ENCODE measurements at regions not wholly inside any gene's neighbourhood (a gene's known extent, or its start where the extent isn't known, plus 50 kb on each side); places are given as distances from the start of the nearest gene placed in this dataset.

DNA sequence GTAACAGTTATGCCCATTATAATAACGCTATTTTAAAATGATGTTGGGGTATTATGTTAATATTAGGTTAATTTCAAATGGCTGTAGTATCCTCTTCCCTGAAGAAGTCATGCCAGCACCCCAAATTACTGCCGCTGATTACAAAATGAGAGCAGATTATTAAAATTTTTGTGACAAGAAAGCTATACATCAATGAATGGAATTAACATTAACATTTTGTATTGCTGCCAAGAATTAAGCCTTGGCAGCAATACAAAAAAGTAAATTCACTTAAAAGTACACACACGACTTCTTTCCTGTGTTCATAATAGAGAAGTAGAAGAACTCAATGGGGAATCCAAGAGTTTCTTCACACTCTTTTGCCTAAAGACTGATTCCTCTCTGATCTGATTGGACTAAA lies 482.8 kb downstream of the STIM2 start:
- no peak for TF ChIP-seq POLR2AphosphoS5 (IDR thresholded peaks at IDR 0.05; ENCODE audit: low read depth, low read length)
- TF ChIP-seq, protein P1, sequence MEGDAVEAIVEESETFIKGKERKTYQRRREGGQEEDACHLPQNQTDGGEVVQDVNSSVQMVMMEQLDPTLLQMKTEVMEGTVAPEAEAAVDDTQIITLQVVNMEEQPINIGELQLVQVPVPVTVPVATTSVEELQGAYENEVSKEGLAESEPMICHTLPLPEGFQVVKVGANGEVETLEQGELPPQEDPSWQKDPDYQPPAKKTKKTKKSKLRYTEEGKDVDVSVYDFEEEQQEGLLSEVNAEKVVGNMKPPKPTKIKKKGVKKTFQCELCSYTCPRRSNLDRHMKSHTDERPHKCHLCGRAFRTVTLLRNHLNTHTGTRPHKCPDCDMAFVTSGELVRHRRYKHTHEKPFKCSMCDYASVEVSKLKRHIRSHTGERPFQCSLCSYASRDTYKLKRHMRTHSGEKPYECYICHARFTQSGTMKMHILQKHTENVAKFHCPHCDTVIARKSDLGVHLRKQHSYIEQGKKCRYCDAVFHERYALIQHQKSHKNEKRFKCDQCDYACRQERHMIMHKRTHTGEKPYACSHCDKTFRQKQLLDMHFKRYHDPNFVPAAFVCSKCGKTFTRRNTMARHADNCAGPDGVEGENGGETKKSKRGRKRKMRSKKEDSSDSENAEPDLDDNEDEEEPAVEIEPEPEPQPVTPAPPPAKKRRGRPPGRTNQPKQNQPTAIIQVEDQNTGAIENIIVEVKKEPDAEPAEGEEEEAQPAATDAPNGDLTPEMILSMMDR (IDR thresholded peaks at IDR 0.05) = no peak

All from Panc1 (cell line).